B cell (primary cell): ENCODE measurements at regions not wholly inside any gene's neighbourhood (a gene's known extent, or its start where the extent isn't known, plus 50 kb on each side); places are given as distances from the start of the nearest gene placed in this dataset.

ENCODE experiments used
- CTCF ChIP-seq: fragments of 200-600 bp; IDR thresholded peaks from one replicate; pipeline ENCODE4 v1.8.0; 2022; ENCODE audit warnings: antibody characterized with exemption, mild to moderate bottlenecking
- EZH2 ChIP-seq: IDR thresholded peaks from 2 replicates; pipeline ENCODE4 v1.6.1; 2012; ENCODE audit warnings: borderline replicate concordance, low read depth, mild to moderate bottlenecking, moderate library complexity, low read length; ENCODE audit not compliant: insufficient read depth, poor library complexity, severe bottlenecking

DNA sequence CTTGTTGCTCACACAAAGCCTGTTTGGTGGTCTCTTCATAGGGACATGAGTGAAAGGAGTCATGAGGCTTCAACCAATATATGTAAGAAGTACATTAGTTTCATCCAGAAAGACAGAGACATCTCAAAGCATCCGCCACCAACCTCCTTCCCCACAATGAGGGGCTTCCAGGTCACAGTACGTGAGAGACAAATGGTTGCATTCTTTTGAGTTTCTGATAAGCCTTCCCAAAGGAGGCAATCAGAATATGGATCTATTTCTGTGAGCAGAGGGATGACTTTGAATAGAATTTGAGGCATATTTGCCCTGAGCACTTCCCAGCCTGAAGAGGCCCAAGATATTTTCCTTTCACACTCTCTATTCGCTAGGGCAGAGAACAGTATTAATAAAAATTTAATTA lies 931.1 kb downstream of the FAM181B start:
- TF ChIP-seq CTCF, result no peak
- no peak for TF ChIP-seq EZH2
